ENCODE measurements at regions not wholly inside any gene's neighbourhood (a gene's known extent, or its start where the extent isn't known, plus 50 kb on each side); places are given as distances from the start of the nearest gene placed in this dataset.

DNA sequence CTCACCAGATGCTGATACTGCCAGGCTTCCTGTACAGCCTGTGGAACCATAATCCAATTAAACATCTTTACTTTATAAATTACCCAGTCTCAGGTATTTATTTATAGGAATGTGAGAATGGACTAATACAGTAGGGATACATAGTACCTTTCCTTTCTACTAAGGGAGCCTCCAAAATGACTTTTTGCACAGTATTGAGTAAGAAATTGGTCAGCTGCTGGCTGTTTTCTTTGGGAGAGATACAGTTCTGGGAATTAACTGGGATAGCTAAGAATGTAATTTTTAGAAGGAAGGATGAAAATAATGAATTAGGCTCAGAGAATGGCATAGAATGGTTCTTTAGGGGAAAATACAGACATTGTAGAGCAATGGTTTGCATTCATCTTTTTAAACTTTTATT, 426.0 kb upstream of the DDI1 start:
- no peak for TF ChIP-seq CTCF (tag by site-specific recombination; IDR thresholded peaks at IDR 0.05)
- no peak for TF ChIP-seq BCL11A (tag by site-specific recombination; IDR thresholded peaks at IDR 0.05; ENCODE audit: low read depth)
- no peak for TF ChIP-seq GLI4 (tag by site-specific recombination; IDR thresholded peaks at IDR 0.05)
- TF ChIP-seq OSR2 (tag by site-specific recombination; IDR thresholded peaks at IDR 0.05): no peak
- TF ChIP-seq ZNF335 (tag by site-specific recombination; conservative IDR thresholded peaks at IDR 0.05): no peak
- no peak for TF ChIP-seq ELK4 (IDR thresholded peaks at IDR 0.05; ENCODE audit: borderline replicate concordance, low read depth, low read length)
- TF ChIP-seq ZNF561 (tag by site-specific recombination; IDR thresholded peaks at IDR 0.05; ENCODE audit: borderline replicate concordance): no peak

Measured in HEK293 (cell line).